ENCODE measurements at regions not wholly inside any gene's neighbourhood (a gene's known extent, or its start where the extent isn't known, plus 50 kb on each side); places are given as distances from the start of the nearest gene placed in this dataset.

DNA sequence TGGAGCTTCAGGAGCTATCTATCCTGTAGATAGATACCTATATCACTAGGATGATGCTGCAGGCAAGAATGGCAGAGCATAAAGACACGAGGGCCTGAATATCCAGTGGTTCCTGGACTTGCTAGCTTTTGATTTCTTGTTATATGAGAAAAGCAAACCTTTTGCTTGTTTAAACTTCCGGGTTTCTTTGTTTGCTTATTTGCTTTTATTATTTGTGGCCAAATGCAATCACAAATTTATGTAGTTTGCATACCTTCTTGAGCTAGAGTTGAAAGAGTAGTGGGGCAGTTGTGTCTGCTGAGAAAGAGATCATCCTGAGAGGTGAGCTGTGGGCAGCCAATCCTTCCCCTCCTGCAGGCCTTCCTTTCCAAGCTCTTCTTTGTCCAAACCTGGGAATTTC lies 245.7 kb downstream of the AR start:
- 22 to 36% (median 26%) methylated on average over 2 of the region's 2 CpGs for WGBS, 5 donors
- intact Hi-C loops (cut with DNase I; ENCODE audit: low total_unique reads) = no loop called here
- no peak for DNase-seq
- H3K36me3 ChIP-seq = no peaks in the 10 kb centered on the region
- H3K27me3 ChIP-seq = no peaks in the 10 kb centered on the region
- H3K4me3 ChIP-seq = no peak overlapping the region
- no peak overlapping the region for H3K27ac ChIP-seq
- TF ChIP-seq EP300 (IDR thresholded peaks at IDR 0.05) (no peak), POLR2A (IDR thresholded peaks at IDR 0.05) (no peak), POLR2AphosphoS5 (IDR thresholded peaks at IDR 0.05) (no peak), CTCF (IDR thresholded peaks at IDR 0.05) (no peak)
- H3K9me3 ChIP-seq = no peaks in the 10 kb centered on the region
- no peaks in the 10 kb centered on the region for H3K4me1 ChIP-seq
